ENCODE measurements at regions not wholly inside any gene's neighbourhood (a gene's known extent, or its start where the extent isn't known, plus 50 kb on each side); places are given as distances from the start of the nearest gene placed in this dataset.
"Not testable (repeated sequence)": the region's sequence is repeated elsewhere in the genome, so short reads cannot be mapped to it uniquely, and the experiment has no call there.

GRCh38 chr14:22491683-22492621, 97.1 kb downstream of the DAD1 start:
- peak; percentile 58 to 71 for DNase-seq

GRCh38 chr14:22491053-22491452, 98.0 kb downstream of the DAD1 start:
- not testable (repeated sequence) for DNase-seq

GRCh38 chr14:22489957-22490950, 98.8 kb downstream of the DAD1 start:
- DNase-seq: no peak

- DNase-seq: no peak
These were observed 99.8 kb downstream of the DAD1 start for GRCh38 chr14:22489244-22489545.

GRCh38 chr14:22488522-22489243, 100.3 kb downstream of the DAD1 start:
- no peak for DNase-seq

- no peak for DNase-seq
These were observed 101.1 kb downstream of the DAD1 start for GRCh38 chr14:22487941-22488340.

- DNase-seq: no peak
These were observed 101.6 kb downstream of the DAD1 start for GRCh38 chr14:22487401-22487800.

GRCh38 chr14:22486675-22487074, 102.3 kb downstream of the DAD1 start:
- DNase-seq: no peak

GRCh38 chr14:22485649-22486048, 103.4 kb downstream of the DAD1 start:
- DNase-seq: no peak

GRCh38 chr14:22485178-22485577, 103.8 kb downstream of the DAD1 start:
- no peak for DNase-seq

GRCh38 chr14:22484632-22485031, 104.4 kb downstream of the DAD1 start:
- DNase-seq: no peak

- DNase-seq: no peak
These were observed 105.0 kb downstream of the DAD1 start for GRCh38 chr14:22483863-22484593.

GRCh38 chr14:22482782-22483553, 106.1 kb downstream of the DAD1 start:
- DNase-seq: no peak

GRCh38 chr14:22482085-22482694, 106.8 kb downstream of the DAD1 start:
- no peak for DNase-seq

GRCh38 chr14:22481546-22481945, 107.5 kb downstream of the DAD1 start:
- no peak for DNase-seq

GRCh38 chr14:22479776-22480464, 109.1 kb downstream of the DAD1 start:
- no peak for DNase-seq

GRCh38 chr14:22479132-22479531, 109.9 kb downstream of the DAD1 start:
- no peak for DNase-seq

GRCh38 chr14:22478670-22479069, 110.4 kb downstream of the DAD1 start:
- DNase-seq: no peak

GRCh38 chr14:22478247-22478646, 110.8 kb downstream of the DAD1 start:
- no peak for DNase-seq

- DNase-seq: no peak
These were observed 111.3 kb downstream of the DAD1 start for GRCh38 chr14:22477569-22478194.
